HEK293 (cell line): ENCODE measurements at regions not wholly inside any gene's neighbourhood (a gene's known extent, or its start where the extent isn't known, plus 50 kb on each side); places are given as distances from the start of the nearest gene placed in this dataset.

Source experiments
- MYNN ChIP-seq: fragments of 450-650 bp; formaldehyde crosslinking; IDR thresholded peaks from 2 replicates; pipeline ENCODE4 v1.5.1; 2016; ENCODE audit warnings: missing biosample characterization, missing genetic modification characterization, borderline replicate concordance
- TCF7L2 ChIP-seq: IDR thresholded peaks from 2 replicates; pipeline ENCODE4 v1.6.1; 2011; ENCODE audit warnings: low read depth, mild to moderate bottlenecking, inconsistent platforms, low read length, moderate library complexity, borderline replicate concordance
- ZFP3 ChIP-seq: fragments of 450-650 bp; formaldehyde crosslinking; IDR thresholded peaks from 2 replicates; pipeline ENCODE4 v1.5.1; 2016; ENCODE audit warnings: low read depth, missing biosample characterization, missing genetic modification characterization
- ZNF174 ChIP-seq: fragments of 450-650 bp; formaldehyde crosslinking; IDR thresholded peaks from 2 replicates; pipeline ENCODE4 v1.5.0; 2017; ENCODE audit warnings: missing biosample characterization, mild to moderate bottlenecking, missing genetic modification characterization
- ZNF324 ChIP-seq: fragments of 450-650 bp; formaldehyde crosslinking; IDR thresholded peaks from 2 replicates; pipeline ENCODE4 v1.5.1; 2016; ENCODE audit warnings: missing biosample characterization, missing genetic modification characterization
- TF ChIP-seq, protein P1 (sequence below): fragments of 450-650 bp; formaldehyde crosslinking; IDR thresholded peaks from 2 replicates; pipeline ENCODE4 v1.5.1; 2016; ENCODE audit warnings: missing biosample characterization, missing genetic modification characterization

DNA sequence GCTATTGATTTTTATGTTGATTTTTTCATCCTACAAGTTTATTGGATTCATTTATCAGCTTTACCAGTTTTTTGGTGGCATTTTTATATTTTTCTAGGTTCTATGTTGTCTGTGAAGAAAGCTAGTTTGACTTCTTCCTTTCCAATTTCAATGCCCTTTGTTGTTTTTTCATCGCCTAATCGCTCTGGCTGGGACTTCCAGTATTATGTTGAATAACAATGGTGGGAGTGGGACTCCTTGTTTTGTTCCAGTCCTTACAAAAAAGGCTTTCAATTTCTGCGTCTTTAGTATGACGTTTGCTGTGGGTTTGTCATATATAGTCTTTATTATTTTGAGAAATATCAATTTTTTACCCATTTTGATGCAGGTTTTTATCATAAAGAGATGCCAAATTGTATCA is 175.6 kb upstream of the CCNH start:
- no peak for TF ChIP-seq ZNF324 (tag by site-specific recombination)
- TF ChIP-seq, protein P1, sequence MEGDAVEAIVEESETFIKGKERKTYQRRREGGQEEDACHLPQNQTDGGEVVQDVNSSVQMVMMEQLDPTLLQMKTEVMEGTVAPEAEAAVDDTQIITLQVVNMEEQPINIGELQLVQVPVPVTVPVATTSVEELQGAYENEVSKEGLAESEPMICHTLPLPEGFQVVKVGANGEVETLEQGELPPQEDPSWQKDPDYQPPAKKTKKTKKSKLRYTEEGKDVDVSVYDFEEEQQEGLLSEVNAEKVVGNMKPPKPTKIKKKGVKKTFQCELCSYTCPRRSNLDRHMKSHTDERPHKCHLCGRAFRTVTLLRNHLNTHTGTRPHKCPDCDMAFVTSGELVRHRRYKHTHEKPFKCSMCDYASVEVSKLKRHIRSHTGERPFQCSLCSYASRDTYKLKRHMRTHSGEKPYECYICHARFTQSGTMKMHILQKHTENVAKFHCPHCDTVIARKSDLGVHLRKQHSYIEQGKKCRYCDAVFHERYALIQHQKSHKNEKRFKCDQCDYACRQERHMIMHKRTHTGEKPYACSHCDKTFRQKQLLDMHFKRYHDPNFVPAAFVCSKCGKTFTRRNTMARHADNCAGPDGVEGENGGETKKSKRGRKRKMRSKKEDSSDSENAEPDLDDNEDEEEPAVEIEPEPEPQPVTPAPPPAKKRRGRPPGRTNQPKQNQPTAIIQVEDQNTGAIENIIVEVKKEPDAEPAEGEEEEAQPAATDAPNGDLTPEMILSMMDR (tag by site-specific recombination), result no peak
- no peak for TF ChIP-seq TCF7L2
- no peak for TF ChIP-seq MYNN (tag by site-specific recombination)
- TF ChIP-seq ZNF174 (tag by site-specific recombination), result no peak
- TF ChIP-seq ZFP3 (tag by site-specific recombination), result no peak
